ENCODE measurements at regions not wholly inside any gene's neighbourhood (a gene's known extent, or its start where the extent isn't known, plus 50 kb on each side); places are given as distances from the start of the nearest gene placed in this dataset.

GRCh38 chr1:112040891-112041740, 51.6 kb upstream of the KCND3 start:
- DNase-seq (ENCODE audit: low read depth), result no peak

- DNase-seq (ENCODE audit: low read depth), result no peak
Measured at GRCh38 chr1:112043901-112044300, 54.4 kb upstream of the KCND3 start.

GRCh38 chr1:112044745-112045144, 55.3 kb upstream of the KCND3 start:
- DNase-seq (ENCODE audit: low read depth), result no peak

GRCh38 chr1:112046630-112047029, 57.2 kb upstream of the KCND3 start:
- DNase-seq (ENCODE audit: low read depth), result no peak

GRCh38 chr1:112048421-112048820, 59.0 kb upstream of the KCND3 start:
- no peak for DNase-seq (ENCODE audit: low read depth)

- DNase-seq (ENCODE audit: low read depth), result no peak
Measured at GRCh38 chr1:112054510-112054909, 65.0 kb upstream of the KCND3 start.

- DNase-seq (ENCODE audit: low read depth), result no peak
Measured at GRCh38 chr1:112056354-112056753, 66.9 kb upstream of the KCND3 start.

- DNase-seq (ENCODE audit: low read depth), result no peak
Measured at GRCh38 chr1:112057736-112058135, 68.3 kb upstream of the KCND3 start.

GRCh38 chr1:112058815-112059450, 69.5 kb upstream of the KCND3 start:
- no peak for DNase-seq (ENCODE audit: low read depth)

- DNase-seq (ENCODE audit: low read depth), result no peak
Measured at GRCh38 chr1:112059679-112060078, 70.2 kb upstream of the KCND3 start.

- DNase-seq (ENCODE audit: low read depth), result no peak
Measured at GRCh38 chr1:112060261-112060660, 70.8 kb upstream of the KCND3 start.

- DNase-seq (ENCODE audit: low read depth), result no peak
Measured at GRCh38 chr1:112061056-112061455, 71.6 kb upstream of the KCND3 start.

GRCh38 chr1:112061901-112062320, 72.4 kb upstream of the KCND3 start:
- no peak for DNase-seq (ENCODE audit: low read depth)

GRCh38 chr1:112063781-112064728, 74.6 kb upstream of the KCND3 start:
- no peak for DNase-seq (ENCODE audit: low read depth)

GRCh38 chr1:112067989-112068388, 78.5 kb upstream of the KCND3 start:
- DNase-seq (ENCODE audit: low read depth), result no peak

GRCh38 chr1:112070677-112071076, 81.2 kb upstream of the KCND3 start:
- DNase-seq (ENCODE audit: low read depth), result no peak

- no peak for DNase-seq (ENCODE audit: low read depth)
Measured at GRCh38 chr1:112074711-112075110, 85.2 kb upstream of the KCND3 start.

- no peak for DNase-seq (ENCODE audit: low read depth)
Measured at GRCh38 chr1:112075566-112075965, 86.1 kb upstream of the KCND3 start.

GRCh38 chr1:112079446-112079845, 90.0 kb upstream of the KCND3 start:
- no peak for DNase-seq (ENCODE audit: low read depth)

- no peak for DNase-seq (ENCODE audit: low read depth)
Measured at GRCh38 chr1:112083487-112083886, 94.0 kb upstream of the KCND3 start.

- no peak for DNase-seq (ENCODE audit: low read depth)
Measured at GRCh38 chr1:112092656-112093371, 103.3 kb upstream of the KCND3 start.

GRCh38 chr1:112093372-112093694, 103.9 kb upstream of the KCND3 start:
- DNase-seq (ENCODE audit: low read depth), result no peak
